ENCODE measurements at regions not wholly inside any gene's neighbourhood (a gene's known extent, or its start where the extent isn't known, plus 50 kb on each side); places are given as distances from the start of the nearest gene placed in this dataset.

GRCh38 chr12:107351109-107351508 lies 257.8 kb upstream of the CRY1 start:
- 0% methylated on average over 3 of the region's 3 CpGs for WGBS (ENCODE audit: insufficient coverage, low coverage, missing lambda C conversion rate)
- in situ Hi-C loops (cut with MboI) (no loop called here), intact Hi-C loops (cut with micrococcal nuclease) (no loop called here)
- no peaks in the 10 kb centered on the region; the same call in 1 of the 2 replicates for H4K20me1 ChIP-seq (replicated peaks; ENCODE audit: control insufficient read depth, insufficient read depth, low read length)
- H3K9me1 ChIP-seq (ENCODE audit: control insufficient read depth, insufficient read depth, low read length), result no peaks in the 10 kb centered on the region
- POLR2A ChIA-PET, result no interaction called here
- no peak overlapping the region for H3K9ac ChIP-seq (ENCODE audit: insufficient read depth in 1 of 2, low read depth in 2 of 2, low read length in 2 of 2)
- ATAC-seq (no peak), DNase-seq (ENCODE audit: extremely low read depth in 1 of 4, low spot score in 3 of 4) (no peak), FAIRE-seq (no peak)
- no peaks in the 10 kb centered on the region for H3K79me2 ChIP-seq (ENCODE audit: control insufficient read depth, insufficient read depth, low read length)
- H3K4me1 ChIP-seq (replicated peaks in 1 of 2; ENCODE audit: control insufficient read depth in 2 of 2, insufficient read depth in 2 of 2, low read length in 2 of 2), result no peaks in the 10 kb centered on the region
- no peak overlapping the region for H2AFZ ChIP-seq (ENCODE audit: low read depth, low read length)
- TF ChIP-seq ZFP91 (CRISPR knock-in tag; IDR thresholded peaks at IDR 0.05), result no peak
- TF ChIP-seq CCNT2 (IDR thresholded peaks at IDR 0.05; ENCODE audit: borderline replicate concordance, extremely low read depth, insufficient read length, low read depth, low read length), result no peak
- TF ChIP-seq ZNF121 (CRISPR knock-in tag; conservative IDR thresholded peaks at IDR 0.05), result no peak
- TF ChIP-seq ZNF12 (CRISPR knock-in tag; IDR thresholded peaks at IDR 0.05), result no peak
- no peak for TF ChIP-seq MIER1 (IDR thresholded peaks at IDR 0.05; ENCODE audit: low read depth)
- TF ChIP-seq, protein P1, sequence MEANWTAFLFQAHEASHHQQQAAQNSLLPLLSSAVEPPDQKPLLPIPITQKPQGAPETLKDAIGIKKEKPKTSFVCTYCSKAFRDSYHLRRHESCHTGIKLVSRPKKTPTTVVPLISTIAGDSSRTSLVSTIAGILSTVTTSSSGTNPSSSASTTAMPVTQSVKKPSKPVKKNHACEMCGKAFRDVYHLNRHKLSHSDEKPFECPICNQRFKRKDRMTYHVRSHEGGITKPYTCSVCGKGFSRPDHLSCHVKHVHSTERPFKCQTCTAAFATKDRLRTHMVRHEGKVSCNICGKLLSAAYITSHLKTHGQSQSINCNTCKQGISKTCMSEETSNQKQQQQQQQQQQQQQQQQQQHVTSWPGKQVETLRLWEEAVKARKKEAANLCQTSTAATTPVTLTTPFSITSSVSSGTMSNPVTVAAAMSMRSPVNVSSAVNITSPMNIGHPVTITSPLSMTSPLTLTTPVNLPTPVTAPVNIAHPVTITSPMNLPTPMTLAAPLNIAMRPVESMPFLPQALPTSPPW (CRISPR knock-in tag; IDR thresholded peaks at IDR 0.05), result no peak
- TF ChIP-seq NR0B1 (IDR thresholded peaks at IDR 0.05; ENCODE audit: partially characterized antibody), result no peak
- no peak for TF ChIP-seq CBX1 (IDR thresholded peaks at IDR 0.05; ENCODE audit: low read depth)
- TF ChIP-seq BACH1 (tag; IDR thresholded peaks at IDR 0.05), result no peak
- no peak for TF ChIP-seq NCOA6 (IDR thresholded peaks at IDR 0.05)
- no peak for TF ChIP-seq ZNF311 (CRISPR knock-in tag; IDR thresholded peaks at IDR 0.05)
- TF ChIP-seq PHF8 (IDR thresholded peaks at IDR 0.05; ENCODE audit: borderline replicate concordance, low read length), result no peak
- TF ChIP-seq, protein P2, sequence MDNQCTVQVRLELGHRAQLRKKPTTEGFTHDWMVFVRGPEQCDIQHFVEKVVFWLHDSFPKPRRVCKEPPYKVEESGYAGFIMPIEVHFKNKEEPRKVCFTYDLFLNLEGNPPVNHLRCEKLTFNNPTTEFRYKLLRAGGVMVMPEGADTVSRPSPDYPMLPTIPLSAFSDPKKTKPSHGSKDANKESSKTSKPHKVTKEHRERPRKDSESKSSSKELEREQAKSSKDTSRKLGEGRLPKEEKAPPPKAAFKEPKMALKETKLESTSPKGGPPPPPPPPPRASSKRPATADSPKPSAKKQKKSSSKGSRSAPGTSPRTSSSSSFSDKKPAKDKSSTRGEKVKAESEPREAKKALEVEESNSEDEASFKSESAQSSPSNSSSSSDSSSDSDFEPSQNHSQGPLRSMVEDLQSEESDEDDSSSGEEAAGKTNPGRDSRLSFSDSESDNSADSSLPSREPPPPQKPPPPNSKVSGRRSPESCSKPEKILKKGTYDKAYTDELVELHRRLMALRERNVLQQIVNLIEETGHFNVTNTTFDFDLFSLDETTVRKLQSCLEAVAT (IDR thresholded peaks at IDR 0.05), result no peak
- no peaks in the 10 kb centered on the region for H3K36me3 ChIP-seq (ENCODE audit: control insufficient read depth, insufficient read depth, low read length)
- H3K4me2 ChIP-seq (ENCODE audit: insufficient read depth, low read length), result no peak overlapping the region
- H3K27ac ChIP-seq (ENCODE audit: extremely low read depth, low read depth, low read length), result no peak overlapping the region
- CTCF ChIA-PET (ENCODE audit: low intra/inter-chr PET ratio), result no interaction called here
- H3K9me3 ChIP-seq (replicated peaks; ENCODE audit: control insufficient read depth, insufficient read depth, low read depth, low read length), result no peaks in the 10 kb centered on the region
- BruUV-seq (replicated peaks), result no TSS peak
- H3K27me3 ChIP-seq (ENCODE audit: control insufficient read depth in 2 of 2, insufficient read depth in 2 of 2, low read length in 2 of 2), result peaks cover 0 to 1% of the 10 kb centered on the region in 2 experiments; a peak in 2 of 5 replicates
- H3K4me3 ChIP-seq, result no peak overlapping the region
